Peyer's patch (tissue), 4 donors: ENCODE measurements at regions not wholly inside any gene's neighbourhood (a gene's known extent, or its start where the extent isn't known, plus 50 kb on each side); places are given as distances from the start of the nearest gene placed in this dataset.

Experiments used
- DNase-seq, 3 donors: peaks; one replicate each; pipeline ENCODE4 v3.0.0-alpha.2; 2017 to 2019
- H3K27ac ChIP-seq, 4 donors: fragments of 200-600 bp; sonication (generic); one replicate each; pipeline ENCODE4 v1.5.1; 2016 to 2019
- H3K27me3 ChIP-seq, 2 donors: fragments of 200-600 bp; sonication (generic); one replicate each; pipeline ENCODE4 v1.5.1; 2019
- H3K36me3 ChIP-seq, 3 donors: fragments of 200-600 bp; sonication (generic); one replicate each; pipeline ENCODE4 v1.5.1; 2016 to 2019
- H3K4me1 ChIP-seq, 4 donors: fragments of 200-600 bp; sonication (generic); one replicate each; pipeline ENCODE4 v1.5.1; 2016 to 2019
- H3K4me3 ChIP-seq, 4 donors: fragments of 200-600 bp; sonication (generic); 1 replicate in 3 of 4; 2 replicates in 1 of 4; pipeline ENCODE4 v1.5.1; 2016 to 2019; ENCODE audit warnings: mild to moderate bottlenecking in 1 of 4
- H3K9me3 ChIP-seq, 4 donors: fragments of 200-600 bp; sonication (generic); one replicate each; pipeline ENCODE4 v1.5.1; 2016 to 2019; ENCODE audit warnings: mild to moderate bottlenecking in 1 of 4
- POLR2A ChIP-seq, 2 donors: fragments of 450-650 bp; IDR thresholded peaks; one replicate each; pipeline ENCODE4 v1.5.1; 2017; ENCODE audit warnings: antibody characterized with exemption in 2 of 2, mild to moderate bottlenecking in 2 of 2, moderate library complexity in 2 of 2
- TF ChIP-seq, protein P1 (sequence below), 6 experiments: fragments of 450-650 bp in 4 of 6; fragments of 200-600 bp in 2 of 6; sonication (generic) in 1 of 6; IDR thresholded peaks; one replicate each; pipeline ENCODE4 v1.5.1; 2017 to 2019; ENCODE audit warnings: antibody characterized with exemption in 6 of 6, mild to moderate bottlenecking in 3 of 6, moderate library complexity in 1 of 6

DNA sequence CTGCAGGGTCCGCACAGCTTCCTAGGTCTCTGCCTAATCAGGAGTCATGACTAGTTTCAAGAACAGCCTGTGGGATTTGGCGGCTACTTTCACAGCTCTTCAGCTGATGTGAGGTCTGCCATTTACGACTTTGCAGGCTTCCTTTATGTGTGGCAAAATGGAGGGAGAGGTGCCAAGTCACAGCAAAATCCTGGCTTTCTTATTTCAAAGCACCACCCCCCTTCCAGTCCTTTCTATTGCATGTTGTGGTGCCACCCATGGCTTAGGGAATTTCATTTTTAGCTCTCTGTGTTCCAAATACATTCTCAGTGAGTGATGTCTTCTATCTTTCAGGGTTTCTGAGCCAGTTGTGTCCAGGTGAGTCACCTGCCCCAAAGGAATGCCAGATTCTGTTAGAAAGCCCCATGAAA is 75.1 kb upstream of the WLS start:
- DNase-seq: no peak
- H3K4me3 ChIP-seq: no peak overlapping the region
- H3K9me3 ChIP-seq: no peaks in the 10 kb centered on the region
- peak overlapping the region in 1 of 4 donors; percentile 33 for H3K27ac ChIP-seq
- H3K36me3 ChIP-seq: no peaks in the 10 kb centered on the region
- TF ChIP-seq, protein P1, sequence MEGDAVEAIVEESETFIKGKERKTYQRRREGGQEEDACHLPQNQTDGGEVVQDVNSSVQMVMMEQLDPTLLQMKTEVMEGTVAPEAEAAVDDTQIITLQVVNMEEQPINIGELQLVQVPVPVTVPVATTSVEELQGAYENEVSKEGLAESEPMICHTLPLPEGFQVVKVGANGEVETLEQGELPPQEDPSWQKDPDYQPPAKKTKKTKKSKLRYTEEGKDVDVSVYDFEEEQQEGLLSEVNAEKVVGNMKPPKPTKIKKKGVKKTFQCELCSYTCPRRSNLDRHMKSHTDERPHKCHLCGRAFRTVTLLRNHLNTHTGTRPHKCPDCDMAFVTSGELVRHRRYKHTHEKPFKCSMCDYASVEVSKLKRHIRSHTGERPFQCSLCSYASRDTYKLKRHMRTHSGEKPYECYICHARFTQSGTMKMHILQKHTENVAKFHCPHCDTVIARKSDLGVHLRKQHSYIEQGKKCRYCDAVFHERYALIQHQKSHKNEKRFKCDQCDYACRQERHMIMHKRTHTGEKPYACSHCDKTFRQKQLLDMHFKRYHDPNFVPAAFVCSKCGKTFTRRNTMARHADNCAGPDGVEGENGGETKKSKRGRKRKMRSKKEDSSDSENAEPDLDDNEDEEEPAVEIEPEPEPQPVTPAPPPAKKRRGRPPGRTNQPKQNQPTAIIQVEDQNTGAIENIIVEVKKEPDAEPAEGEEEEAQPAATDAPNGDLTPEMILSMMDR (IDR thresholded peaks at IDR 0.05): no peak
- TF ChIP-seq POLR2A (IDR thresholded peaks at IDR 0.05): no peak
- H3K27me3 ChIP-seq: no peaks in the 10 kb centered on the region
- no peaks in the 10 kb centered on the region for H3K4me1 ChIP-seq

DNA sequence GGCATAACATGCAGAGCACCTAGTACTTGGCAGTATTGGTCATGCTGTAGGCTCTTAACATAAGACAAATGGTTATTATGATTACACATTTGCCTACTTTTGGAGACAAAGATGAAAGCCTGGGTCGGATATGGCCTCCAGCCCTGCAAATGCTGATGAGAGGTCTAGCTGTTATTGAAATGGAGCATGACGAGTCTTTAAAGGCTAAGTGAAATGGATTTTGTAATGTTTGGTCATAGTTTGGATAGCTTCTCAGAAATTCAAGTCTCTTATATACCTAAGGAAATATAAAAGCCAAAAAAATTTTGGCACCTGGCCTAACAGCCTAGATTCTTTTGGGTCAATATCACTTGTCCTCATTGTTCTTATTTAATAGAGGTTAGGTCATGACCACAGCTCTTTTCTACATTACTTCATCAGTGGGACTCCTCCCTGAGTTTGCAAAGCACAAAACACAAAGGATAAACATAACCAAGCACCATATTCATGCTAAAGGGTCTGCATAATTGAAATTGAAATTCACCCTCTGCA is 69.2 kb upstream of the WLS start:
- peaks cover 0 to 4% (median 0%) of the 10 kb centered on the region in 4 donors for H3K9me3 ChIP-seq
- no peak overlapping the region for H3K27ac ChIP-seq
- no peaks in the 10 kb centered on the region for H3K27me3 ChIP-seq
- H3K4me3 ChIP-seq: no peak overlapping the region
- H3K4me1 ChIP-seq: no peaks in the 10 kb centered on the region
- H3K36me3 ChIP-seq: no peaks in the 10 kb centered on the region
- no peak for DNase-seq
- TF ChIP-seq POLR2A (IDR thresholded peaks at IDR 0.05): no peak
- TF ChIP-seq, protein P1 (IDR thresholded peaks at IDR 0.05): no peak

DNA sequence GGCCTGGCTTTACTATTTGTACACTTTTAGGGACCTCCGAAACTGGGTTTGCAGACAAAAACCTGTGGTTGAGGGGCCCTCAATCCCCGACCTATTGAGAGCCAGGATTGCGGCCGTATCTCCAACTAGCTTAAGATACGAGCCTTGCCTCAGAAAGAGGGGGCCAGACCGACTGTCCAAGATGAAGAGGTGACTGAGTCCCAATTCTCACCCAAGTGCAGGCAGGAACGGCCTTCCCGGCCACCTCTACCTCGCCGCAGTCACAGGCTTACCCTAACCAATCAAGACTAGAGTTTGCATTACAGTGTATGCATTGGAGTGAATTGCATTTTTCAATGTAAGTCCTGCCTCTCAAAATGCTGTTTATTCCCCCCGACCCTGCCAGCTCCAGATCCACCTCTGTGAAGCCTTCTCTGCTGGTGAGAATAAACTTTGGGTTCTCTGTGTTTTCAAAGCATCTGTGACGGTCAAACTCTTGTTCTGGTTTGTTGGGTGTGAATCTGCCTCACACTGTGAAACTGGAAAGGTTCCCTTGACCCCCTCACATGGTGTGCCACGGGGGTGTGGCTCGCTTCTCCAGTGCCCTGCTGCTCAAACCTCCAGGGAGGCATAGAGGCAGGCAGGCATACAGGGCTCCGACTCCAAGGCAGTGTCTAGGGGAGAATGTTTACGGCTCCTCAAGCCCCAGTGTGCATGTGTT is 62.2 kb upstream of the WLS start:
- H3K9me3 ChIP-seq: no peaks in the 10 kb centered on the region
- no peaks in the 10 kb centered on the region for H3K27me3 ChIP-seq
- no peak for DNase-seq
- H3K27ac ChIP-seq: no peak overlapping the region
- H3K4me3 ChIP-seq: no peak overlapping the region
- TF ChIP-seq, protein P1 (IDR thresholded peaks at IDR 0.05): no peak
- TF ChIP-seq POLR2A (IDR thresholded peaks at IDR 0.05): no peak
- H3K36me3 ChIP-seq: no peaks in the 10 kb centered on the region
- peaks cover 0 to 12% (median 0%) of the 10 kb centered on the region in 4 donors for H3K4me1 ChIP-seq

DNA sequence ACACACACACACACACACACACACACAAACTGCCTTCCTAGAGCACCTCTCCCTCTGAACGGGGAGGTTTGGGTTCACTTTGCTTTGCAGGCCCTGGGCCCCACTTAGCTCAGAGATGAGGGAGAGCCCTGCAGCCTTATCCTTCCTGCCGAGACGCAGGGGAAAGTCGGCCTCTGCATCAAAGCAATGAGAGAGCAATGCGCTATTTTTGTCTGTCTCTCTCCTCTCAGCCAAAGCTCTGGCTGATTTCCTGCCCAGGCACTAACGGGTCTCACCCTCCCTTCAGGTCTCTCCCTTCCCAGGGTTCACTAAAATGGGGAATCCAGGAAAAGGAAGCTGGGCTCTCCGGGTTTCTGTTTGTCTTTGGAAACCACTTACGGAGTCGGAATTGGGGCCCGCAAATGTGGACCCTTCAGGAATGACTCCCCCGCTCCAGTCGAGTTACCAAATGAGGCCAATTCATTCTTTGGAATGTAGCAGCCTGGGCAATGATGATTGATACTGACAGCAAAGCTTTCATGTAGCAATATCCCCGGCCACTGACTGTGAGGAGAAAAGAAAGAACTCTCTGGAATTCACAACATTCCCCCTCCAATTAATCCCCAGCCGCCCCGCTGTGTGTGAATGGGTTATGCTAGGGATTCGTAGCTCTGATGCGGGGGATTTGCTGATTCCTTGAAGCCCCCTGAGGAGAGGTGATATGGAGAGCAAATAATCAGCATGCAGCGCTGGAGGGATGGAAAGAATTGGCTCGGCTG is 61.5 kb upstream of the WLS start:
- DNase-seq: no peak
- H3K27ac ChIP-seq: no peak overlapping the region
- no peaks in the 10 kb centered on the region for H3K27me3 ChIP-seq
- peaks cover 0 to 12% (median 0%) of the 10 kb centered on the region in 4 donors for H3K4me1 ChIP-seq
- H3K9me3 ChIP-seq: no peaks in the 10 kb centered on the region
- TF ChIP-seq POLR2A (IDR thresholded peaks at IDR 0.05): no peak
- no peak overlapping the region for H3K4me3 ChIP-seq
- no peaks in the 10 kb centered on the region for H3K36me3 ChIP-seq

DNA sequence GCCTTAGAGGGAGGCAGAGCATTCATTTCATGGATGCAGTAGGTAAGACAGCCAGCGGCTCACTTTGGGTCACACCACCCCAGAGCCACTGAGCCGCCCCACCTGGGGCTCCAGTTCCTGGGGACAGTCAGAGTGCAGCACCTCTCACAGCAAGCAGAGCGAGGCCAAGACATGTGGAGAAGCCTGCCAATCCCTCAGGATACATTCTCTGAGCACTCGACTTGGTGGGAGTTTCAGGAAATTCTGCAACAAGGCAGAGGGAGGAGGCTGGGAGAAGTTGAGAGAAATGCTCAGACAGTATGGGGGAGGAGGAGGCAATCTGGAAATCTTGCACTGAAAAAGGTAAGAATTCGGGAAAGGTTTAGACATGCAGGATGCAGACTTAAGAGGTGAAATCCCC is 60.8 kb upstream of the WLS start:
- H3K27ac ChIP-seq: no peak overlapping the region

More for the DNA sequence above, 60.8 kb upstream of the WLS start:
- no peak for DNase-seq
- Histone ChIP-seq H3K36me3 (no peaks in the 10 kb centered on the region), H3K4me3 (no peak overlapping the region), H3K4me1 (peaks cover 0 to 12% (median 0%) of the 10 kb centered on the region in 4 donors), H3K27me3 (no peaks in the 10 kb centered on the region), H3K9me3 (no peaks in the 10 kb centered on the region)
- TF ChIP-seq, protein P1 (IDR thresholded peaks at IDR 0.05): no peak
- TF ChIP-seq POLR2A (IDR thresholded peaks at IDR 0.05): no peak
